ENCODE measurements at regions not wholly inside any gene's neighbourhood (a gene's known extent, or its start where the extent isn't known, plus 50 kb on each side); places are given as distances from the start of the nearest gene placed in this dataset.

DNA sequence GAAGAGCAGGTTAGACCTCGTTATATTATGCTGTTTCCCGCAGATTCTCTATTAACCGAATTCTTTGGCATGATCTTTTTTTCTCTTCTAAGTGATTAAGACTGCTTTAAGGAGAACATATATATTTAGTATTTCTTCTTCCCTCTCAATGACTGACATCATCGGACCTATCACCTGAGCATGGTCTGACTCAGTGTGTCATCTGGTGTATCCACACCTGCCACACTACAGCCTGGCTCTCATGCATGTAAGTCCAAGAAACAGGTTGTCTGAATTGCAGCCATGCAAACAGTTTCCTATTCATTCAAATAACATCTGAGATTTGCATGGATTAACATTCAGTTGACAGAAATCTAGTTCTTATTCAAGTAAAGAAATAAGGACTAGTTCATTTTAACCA, 55.1 kb upstream of the CWC22 start:
- DNase-seq (ENCODE audit: low read depth in 2 of 2): no peak

DNA sequence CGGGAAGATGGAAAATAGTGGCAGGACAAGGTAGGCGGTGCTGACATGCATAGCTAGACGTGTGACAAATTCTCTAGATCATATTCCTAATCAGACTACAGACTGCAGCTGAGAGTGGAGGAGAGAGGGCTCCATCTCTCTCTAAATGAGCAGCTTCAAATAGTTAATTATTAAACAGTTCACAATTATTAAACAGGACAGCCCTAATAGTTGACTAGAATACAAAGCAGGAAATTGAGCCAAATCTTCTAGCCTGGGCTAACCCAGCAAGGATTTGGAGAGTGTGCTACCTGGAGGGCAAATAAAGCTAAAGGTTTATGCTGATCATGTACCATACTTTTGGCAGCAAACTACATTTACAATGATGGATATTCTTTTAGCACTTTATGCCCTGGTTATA, 54.4 kb upstream of the CWC22 start:
- no peak for DNase-seq (ENCODE audit: low read depth in 2 of 2)

DNA sequence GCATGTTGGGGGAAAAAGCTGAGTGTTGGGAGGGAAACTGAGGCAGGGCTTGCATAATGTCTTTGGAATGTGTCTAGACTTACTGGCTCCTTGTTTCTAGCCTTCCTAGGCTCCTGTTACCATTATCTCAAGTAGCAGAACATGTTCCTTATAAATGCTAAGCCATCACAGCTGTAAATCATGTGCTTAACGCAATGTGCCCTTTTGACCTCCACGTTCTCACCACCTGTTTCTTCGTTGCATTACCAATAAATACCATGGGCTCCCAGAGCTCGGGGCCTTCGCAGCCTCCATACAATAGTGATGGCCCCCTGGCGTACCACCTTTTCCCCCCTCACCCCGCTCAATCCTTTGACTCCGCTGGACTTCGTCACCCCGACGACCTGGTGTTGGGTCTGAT, 54.0 kb upstream of the CWC22 start:
- DNase-seq (ENCODE audit: low read depth in 2 of 2): no peak

DNA sequence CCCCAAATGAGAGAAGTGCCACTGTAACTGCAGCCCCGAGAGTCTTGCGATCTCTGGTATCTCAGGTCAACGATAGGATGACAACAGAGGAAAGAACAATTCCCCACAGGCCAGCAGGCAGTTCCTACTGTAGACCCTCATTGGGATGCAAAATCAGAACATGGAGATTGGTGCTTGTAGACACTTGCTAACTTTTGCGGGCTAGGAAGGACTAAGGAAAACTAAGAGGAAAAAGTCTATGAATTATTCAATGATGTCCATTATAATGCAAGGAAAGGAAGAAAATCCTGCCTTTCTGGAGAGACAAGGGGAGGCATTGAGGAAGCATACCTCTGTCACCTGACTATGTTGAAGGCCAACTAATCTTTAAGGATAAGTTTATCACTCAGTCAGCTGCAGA, 51.9 kb upstream of the CWC22 start:
- no peak for DNase-seq (ENCODE audit: low read depth in 2 of 2)

DNA sequence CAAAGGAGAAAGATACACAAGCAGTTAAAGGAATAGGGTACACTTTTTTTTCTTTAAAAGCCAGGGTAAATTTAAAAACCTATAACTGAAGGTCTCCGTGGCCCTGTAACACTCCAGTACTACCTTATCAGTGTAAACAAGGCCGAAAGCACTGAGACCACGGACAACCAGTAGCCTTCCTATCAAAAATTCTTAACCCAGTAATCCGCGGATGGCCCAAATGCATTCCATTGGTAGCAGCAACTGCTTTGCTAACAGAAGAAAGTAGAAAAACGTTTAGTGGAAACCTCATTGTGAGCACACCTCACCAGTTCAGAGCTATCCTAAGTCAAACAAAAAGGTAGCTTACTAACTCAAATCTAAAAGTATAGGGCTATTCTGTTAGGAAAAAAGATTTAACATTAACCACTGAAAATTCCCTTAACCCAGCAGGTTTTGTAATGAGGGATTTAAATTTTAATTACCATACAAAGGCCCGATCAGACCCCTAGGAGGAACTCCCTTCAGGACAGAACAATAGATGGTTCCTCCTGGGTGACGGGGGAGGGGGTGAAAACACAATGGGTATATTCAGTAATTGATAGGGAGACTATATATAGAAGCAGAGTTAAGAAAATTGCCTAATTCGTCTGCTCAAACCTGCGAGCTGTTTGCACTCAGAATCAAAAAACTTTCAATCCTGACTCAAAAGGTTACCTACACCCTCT, 50.8 kb upstream of the CWC22 start:
- DNase-seq (ENCODE audit: low read depth in 2 of 2): no peak
